ENCODE measurements at regions not wholly inside any gene's neighbourhood (a gene's known extent, or its start where the extent isn't known, plus 50 kb on each side); places are given as distances from the start of the nearest gene placed in this dataset.

GRCh38 chr3:106372806-106373190, 504.0 kb upstream of the CBLB start:
- Mint-ChIP-seq H3K27ac (no peak overlapping the region; the same call in 1 of the 2 replicates), H3K27me3 (ENCODE audit: insufficient read depth, low read depth, poor library complexity) (peaks cover 1% of the 10 kb centered on the region), H3K4me3 (no peak overlapping the region), H3K9me3 (no peaks in the 10 kb centered on the region), H3K36me3 (ENCODE audit: low read depth) (no peaks in the 10 kb centered on the region), H3K4me1 (no peaks in the 10 kb centered on the region)
- Histone ChIP-seq H3K27me3 (ENCODE audit: insufficient read depth) (no peaks in the 10 kb centered on the region), H3K4me3 (no peak overlapping the region), H3K27ac (ENCODE audit: low read depth) (no peak overlapping the region), H3K9me2 (ENCODE audit: insufficient read depth) (peaks cover 2% of the 10 kb centered on the region; the same call in 1 of the 2 replicates), H3K4me2 (no peak overlapping the region), H3K4me1 (ENCODE audit: insufficient read depth) (no peaks in the 10 kb centered on the region), H2AFZ (no peak overlapping the region), H3F3A (replicated peaks; ENCODE audit: low read depth) (no peaks in the 10 kb centered on the region), H4K20me1 (replicated peaks; ENCODE audit: insufficient read depth) (no peaks in the 10 kb centered on the region), H3K36me3 (ENCODE audit: insufficient read depth) (no peaks in the 10 kb centered on the region), H3K79me2 (replicated peaks; ENCODE audit: insufficient read depth) (no peaks in the 10 kb centered on the region)
- ATAC-seq (no peak), DNase-seq (ENCODE audit: low spot score) (no peak)
- TF ChIP-seq ETS1 (IDR thresholded peaks at IDR 0.05): no peak
- TF ChIP-seq ZNF462 (CRISPR knock-in tag; IDR thresholded peaks at IDR 0.05): no peak
- TF ChIP-seq CTCF (conservative IDR thresholded peaks at IDR 0.05; ENCODE audit: low read depth in 2 of 2): no peak
- no peak for TF ChIP-seq CREB1 (CRISPR knock-in tag; IDR thresholded peaks at IDR 0.05; ENCODE audit: low read depth)
- TF ChIP-seq ZNF331 (CRISPR knock-in tag; IDR thresholded peaks at IDR 0.05; ENCODE audit: low read depth): no peak
- no peak for TF ChIP-seq REST (IDR thresholded peaks at IDR 0.05; ENCODE audit: unreplicated experiment)
- no peak for TF ChIP-seq ZNF114 (CRISPR knock-in tag; IDR thresholded peaks at IDR 0.05)
- TF ChIP-seq EZH2phosphoT487 (IDR thresholded peaks at IDR 0.05; ENCODE audit: unreplicated experiment): no peak

Measured in GM23338 (cell line).